HG02763 (cell line): ENCODE measurements at regions not wholly inside any gene's neighbourhood (a gene's known extent, or its start where the extent isn't known, plus 50 kb on each side); places are given as distances from the start of the nearest gene placed in this dataset.
"Not testable (repeated sequence)": the region's sequence is repeated elsewhere in the genome, so short reads cannot be mapped to it uniquely, and the experiment has no call there.

ENCODE experiments used
- ATAC-seq: cut with Tn5 transposase; IDR thresholded peaks from one replicate; pipeline ENCODE4 v1.9.1; 2021; ENCODE audit warnings: mild to moderate bottlenecking, moderate library complexity; ENCODE audit not compliant: unreplicated experiment

- ATAC-seq = no peak
These were observed 531.3 kb downstream of the RFC3 start for GRCh38 chr13:34349091-34349722.

GRCh38 chr13:34350671-34351070, 532.7 kb downstream of the RFC3 start:
- ATAC-seq = no peak

GRCh38 chr13:34351134-34351533, 533.2 kb downstream of the RFC3 start:
- ATAC-seq = no peak

GRCh38 chr13:34352958-34353357, 535.0 kb downstream of the RFC3 start:
- no peak for ATAC-seq

GRCh38 chr13:34356686-34357434, 538.9 kb downstream of the RFC3 start:
- ATAC-seq = no peak

- ATAC-seq = no peak
These were observed 539.7 kb downstream of the RFC3 start for GRCh38 chr13:34357435-34358232.

GRCh38 chr13:34358811-34359513, 541.0 kb downstream of the RFC3 start:
- no peak for ATAC-seq

- no peak for ATAC-seq
These were observed 542.8 kb downstream of the RFC3 start for GRCh38 chr13:34360702-34361101.

GRCh38 chr13:34361560-34361959, 543.6 kb downstream of the RFC3 start:
- ATAC-seq = no peak

- ATAC-seq = no peak
These were observed 545.3 kb downstream of the RFC3 start for GRCh38 chr13:34363266-34363665.

GRCh38 chr13:34364633-34365032, 546.7 kb downstream of the RFC3 start:
- no peak for ATAC-seq

- ATAC-seq = no peak
These were observed 552.0 kb downstream of the RFC3 start for GRCh38 chr13:34369931-34370330.

- no peak for ATAC-seq
These were observed 553.2 kb downstream of the RFC3 start for GRCh38 chr13:34371108-34371507.

GRCh38 chr13:34371645-34372395, 553.9 kb downstream of the RFC3 start:
- no peak for ATAC-seq

GRCh38 chr13:34372581-34372980, 554.6 kb downstream of the RFC3 start:
- no peak for ATAC-seq

- ATAC-seq = no peak
These were observed 558.5 kb downstream of the RFC3 start for GRCh38 chr13:34376483-34376882.

GRCh38 chr13:34381228-34381627, 560.8 kb upstream of the NBEA start:
- ATAC-seq = no peak

GRCh38 chr13:34383728-34384127, 558.3 kb upstream of the NBEA start:
- no peak for ATAC-seq

- ATAC-seq = not testable (repeated sequence)
These were observed 555.8 kb upstream of the NBEA start for GRCh38 chr13:34386229-34386628.

GRCh38 chr13:34391076-34391475, 551.0 kb upstream of the NBEA start:
- no peak for ATAC-seq
